HG03135 (cell line): ENCODE measurements at regions not wholly inside any gene's neighbourhood (a gene's known extent, or its start where the extent isn't known, plus 50 kb on each side); places are given as distances from the start of the nearest gene placed in this dataset.

Source experiments
- ATAC-seq: cut with Tn5 transposase; IDR thresholded peaks from one replicate; pipeline ENCODE4 v1.9.1; 2021; ENCODE audit warnings: mild to moderate bottlenecking, moderate library complexity; ENCODE audit not compliant: unreplicated experiment

DNA sequence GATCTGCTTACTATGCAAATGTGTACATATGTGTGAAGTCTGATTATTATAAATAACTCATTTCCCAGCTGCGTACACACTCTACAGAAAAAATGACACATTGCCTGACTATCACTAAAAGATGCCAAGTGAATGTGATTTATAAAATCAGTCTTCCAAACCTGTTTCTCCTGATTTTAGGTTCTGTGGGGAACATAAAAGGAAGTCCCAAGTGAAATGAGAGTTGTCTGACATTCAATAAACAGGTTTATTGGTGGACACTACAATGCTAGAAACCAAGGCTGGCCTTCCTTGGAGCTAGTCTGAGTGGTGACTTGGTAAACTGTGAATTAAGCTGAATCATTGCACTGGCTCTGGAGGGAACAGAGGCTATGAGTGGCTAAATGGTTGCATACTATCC is 287.9 kb upstream of the ESRRG start:
- ATAC-seq, result no peak

DNA sequence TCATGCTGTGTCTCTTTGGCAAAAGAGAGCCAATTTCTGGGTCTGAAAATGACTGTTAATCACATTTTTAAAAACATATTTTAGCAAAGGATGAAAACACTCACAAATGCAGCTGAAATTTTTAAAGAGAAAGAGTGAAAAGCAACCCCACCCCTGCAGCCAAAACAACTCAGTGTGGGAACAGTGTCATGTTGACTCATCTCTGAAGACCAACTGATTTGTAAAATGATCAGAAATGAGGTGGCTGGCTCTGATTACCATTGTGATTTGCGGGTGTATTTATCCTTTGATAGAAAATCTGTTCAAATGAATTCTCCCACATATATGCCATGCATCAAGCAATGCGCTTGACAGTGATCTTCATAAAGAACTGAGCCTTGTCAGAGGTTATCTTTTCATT is 287.0 kb upstream of the ESRRG start:
- ATAC-seq, result no peak

DNA sequence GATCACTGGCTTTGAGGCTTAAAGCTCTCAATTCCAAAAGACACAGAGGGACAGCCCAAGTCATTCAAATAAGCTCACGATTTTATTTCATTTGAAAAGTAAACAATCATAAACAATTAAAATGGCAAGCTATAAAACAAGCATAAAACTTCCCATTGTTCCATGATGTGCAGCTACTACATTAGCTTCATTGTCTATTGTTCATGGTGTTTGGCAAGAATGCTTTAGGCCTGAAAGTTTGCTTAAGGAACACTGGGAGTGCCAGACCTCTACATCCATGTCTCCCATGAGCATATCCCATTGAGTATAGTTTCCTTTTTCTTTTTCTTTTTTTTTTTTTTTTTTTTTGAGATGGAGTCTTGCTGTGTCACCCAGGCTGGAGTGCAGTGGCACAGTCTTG is 286.1 kb upstream of the ESRRG start:
- ATAC-seq, result no peak

DNA sequence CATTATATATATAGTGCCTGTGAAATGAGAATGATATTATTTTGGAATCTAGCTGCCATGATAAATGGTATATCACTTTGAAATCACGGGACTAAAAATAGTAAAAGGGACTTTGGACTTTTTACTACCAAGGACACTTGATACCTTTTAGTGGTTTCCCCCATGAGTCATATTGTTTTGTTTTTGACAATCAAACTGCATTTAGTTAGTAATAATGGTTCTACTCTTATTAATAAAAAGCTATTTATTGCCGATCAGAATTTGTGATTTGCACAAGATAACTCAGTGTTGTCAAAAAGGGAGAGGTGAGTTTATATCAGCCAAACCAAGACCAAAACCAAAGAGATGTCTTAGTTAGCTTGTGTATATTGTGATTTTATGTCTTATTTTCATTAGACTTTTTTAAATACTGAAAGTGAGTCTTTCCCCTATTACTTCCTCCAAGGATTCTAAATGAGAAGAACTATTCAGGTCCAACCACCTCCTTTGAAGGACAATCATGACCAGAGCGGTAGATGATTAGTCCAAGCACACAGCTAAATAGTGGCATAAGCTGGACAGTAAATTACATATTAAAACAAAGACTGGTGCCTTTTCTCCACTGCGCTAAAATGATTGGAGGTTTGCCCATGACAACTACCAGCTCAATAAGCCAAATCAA is 281.7 kb upstream of the ESRRG start:
- no peak for ATAC-seq

DNA sequence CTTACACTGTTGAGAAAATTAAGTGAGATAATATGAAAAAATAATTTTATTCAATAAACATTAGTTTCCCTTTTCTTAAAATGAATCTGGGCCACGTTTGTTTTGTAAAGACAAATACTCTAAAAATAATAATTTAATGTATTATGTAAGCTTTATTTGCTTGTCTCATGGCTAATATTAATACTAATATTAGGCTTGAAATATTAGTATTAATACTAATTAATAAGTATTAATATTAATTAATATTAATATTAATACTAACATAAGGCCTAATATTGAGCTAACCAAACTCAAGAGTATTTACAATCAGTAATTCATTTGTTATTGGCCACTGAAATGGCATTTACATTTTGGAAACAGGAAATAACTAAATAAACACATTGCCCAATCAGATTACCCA is 280.1 kb upstream of the ESRRG start:
- no peak for ATAC-seq

DNA sequence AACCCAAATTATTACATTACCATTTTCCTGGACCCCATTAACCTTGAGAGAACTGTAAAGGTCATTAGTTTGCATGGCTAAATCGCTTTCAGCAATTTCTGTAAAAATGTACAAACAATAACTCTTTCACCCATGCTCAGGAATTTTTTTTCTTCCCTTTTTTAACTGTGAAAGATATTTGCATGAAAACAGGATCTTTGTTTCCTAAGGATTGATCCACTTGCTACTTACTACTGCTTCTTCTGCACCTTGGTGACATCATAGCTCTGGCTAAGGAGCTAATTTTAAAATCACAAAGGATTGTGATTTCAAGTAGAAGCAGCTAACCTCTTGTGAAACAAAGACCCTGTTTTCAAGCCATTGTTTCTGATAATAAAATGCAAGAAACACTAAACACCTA is 274.6 kb upstream of the ESRRG start:
- no peak for ATAC-seq

DNA sequence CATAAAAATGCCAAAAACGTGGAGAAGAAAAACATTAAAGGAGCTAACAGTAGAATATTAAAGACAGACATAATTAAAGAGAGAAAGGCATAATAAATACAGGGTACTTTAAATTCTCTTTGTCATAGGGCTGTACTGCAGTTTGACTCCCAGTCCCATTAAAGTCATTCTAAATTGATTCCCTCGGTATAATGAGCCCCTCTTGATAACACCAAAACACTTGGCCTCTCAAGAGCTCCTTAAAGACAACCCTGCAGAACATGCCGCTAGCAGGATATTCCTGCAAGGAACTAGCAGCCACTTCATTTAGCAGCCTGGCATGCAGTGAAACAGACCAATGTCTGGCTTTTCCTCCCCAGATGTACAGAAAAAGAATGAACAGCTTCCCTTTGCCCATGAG is 273.8 kb upstream of the ESRRG start:
- ATAC-seq, result no peak

DNA sequence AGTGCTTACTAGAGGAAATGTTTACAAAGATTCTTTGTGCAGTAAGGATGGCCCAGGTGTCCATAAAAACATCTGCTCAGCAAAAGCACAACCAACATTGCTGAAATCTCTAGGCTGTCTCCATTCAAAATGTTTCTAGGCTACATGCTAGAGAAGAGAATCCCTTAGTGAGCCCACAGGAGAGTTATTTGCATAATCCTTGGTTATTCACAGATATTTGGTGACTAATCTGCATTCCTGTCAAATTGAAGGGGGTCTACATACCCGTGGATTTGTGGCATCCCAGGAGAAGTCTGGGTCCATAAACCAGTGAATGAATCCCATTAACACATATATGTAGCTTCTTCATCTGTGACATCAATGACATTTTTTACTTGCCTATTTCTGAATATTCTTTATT is 261.3 kb upstream of the ESRRG start:
- ATAC-seq, result no peak

DNA sequence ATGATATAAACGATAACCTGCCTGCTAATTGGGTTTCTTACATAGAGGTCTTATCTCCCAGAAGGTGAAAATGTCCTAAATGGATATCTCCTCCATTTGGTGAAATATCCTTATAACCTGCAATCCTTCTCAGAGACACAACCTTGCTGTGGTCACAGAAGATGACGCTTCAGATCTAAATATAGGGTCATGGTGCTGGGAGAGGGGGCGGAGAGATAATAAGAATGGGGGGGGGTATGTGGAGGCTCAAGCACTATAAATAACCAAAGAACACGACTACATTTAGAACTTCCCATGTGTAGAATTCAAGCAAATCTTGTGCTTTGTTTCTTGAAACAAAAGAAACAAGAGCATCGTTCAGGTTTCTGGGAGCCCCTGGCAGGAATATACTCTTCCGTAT is 260.6 kb upstream of the ESRRG start:
- no peak for ATAC-seq

DNA sequence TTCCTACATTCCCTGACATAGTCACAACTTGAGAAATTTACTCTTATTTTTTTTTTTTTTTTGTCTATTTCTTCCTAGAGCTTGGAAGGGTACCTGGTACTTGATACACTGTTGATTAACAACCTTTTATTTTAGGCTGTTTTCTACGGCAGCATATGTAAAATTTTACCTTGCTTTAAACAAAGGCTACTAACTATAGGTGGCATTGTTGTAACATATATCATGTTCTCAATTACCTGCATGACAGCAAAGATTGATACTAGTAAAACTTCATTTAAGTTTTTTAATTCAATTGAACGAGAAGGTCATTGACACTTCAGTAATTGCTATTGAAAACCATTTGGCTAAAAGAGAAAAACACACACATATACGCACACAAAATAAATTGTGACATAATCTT is 238.3 kb upstream of the ESRRG start:
- no peak for ATAC-seq

DNA sequence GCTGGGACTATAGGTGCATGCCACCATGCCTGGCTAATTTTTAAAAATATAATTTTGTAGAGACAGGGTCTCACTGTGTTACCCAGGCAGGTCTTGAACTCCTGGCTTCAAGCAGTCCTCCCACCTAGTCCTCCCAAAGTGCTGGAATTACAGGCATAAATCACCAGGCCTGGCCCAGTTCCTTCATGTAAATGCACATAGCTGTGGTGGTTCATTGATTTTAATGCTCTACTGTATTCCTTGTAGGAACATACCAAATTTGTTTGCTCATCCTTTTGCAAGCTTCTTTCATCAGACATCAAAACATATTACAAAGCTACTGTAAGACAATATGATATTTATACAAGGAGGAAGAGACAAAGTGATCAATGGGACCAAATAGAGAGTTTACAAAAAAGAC is 237.5 kb upstream of the ESRRG start:
- no peak for ATAC-seq

DNA sequence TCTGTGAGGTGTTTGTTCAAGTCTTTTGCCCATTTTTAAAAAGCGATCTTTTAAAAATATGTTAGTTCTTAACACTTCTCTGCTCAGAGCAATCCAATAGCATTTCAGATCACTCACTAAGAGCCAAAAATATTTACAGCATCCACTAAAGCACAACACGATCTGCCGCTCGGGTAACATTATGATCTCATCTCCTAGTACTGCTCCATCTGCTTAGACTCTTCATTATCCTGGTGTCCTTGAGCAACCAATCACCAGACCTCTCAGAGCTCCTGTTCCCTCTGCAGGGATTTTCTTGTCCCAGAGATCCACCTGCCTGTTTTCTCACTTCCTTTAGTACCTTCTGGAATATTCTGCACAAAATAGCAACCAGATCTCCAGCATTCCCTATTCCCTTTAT is 235.3 kb upstream of the ESRRG start:
- no peak for ATAC-seq

DNA sequence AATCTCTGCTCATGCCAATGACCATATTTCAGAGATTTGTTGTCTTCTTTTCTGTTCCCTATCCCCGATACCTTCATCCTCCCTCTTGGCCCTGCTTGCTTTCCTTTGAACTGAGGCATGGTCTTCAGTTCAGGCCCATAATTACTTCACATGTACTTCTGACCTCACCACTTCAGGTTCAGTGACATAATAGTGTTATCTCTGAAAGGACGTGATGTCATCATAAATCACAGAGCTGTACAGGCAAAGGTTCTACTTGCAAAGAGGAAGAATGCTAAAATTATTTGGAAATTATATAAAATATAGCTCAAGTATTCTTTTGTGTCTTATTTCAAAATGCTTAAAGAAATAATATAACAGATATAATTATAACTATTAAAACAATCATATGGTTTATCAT is 230.3 kb upstream of the ESRRG start:
- no peak for ATAC-seq

DNA sequence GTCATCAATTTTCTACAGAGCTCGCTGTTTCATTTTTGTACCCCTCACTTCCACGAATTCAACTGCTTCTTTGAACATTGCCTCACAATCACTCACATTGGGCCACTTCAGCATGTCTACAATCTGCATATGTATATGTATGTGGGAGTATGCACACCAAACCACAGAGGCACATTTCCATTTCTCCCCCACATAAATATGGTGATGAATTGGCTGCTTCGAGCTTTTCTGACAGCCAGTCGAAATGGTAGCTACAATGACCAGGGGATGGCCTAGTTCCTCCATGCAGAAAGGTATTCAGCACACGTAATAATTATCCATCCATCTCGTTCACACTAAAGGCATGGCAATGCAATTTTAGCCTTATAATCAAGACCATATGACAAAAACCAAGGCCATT is 229.6 kb upstream of the ESRRG start:
- no peak for ATAC-seq

DNA sequence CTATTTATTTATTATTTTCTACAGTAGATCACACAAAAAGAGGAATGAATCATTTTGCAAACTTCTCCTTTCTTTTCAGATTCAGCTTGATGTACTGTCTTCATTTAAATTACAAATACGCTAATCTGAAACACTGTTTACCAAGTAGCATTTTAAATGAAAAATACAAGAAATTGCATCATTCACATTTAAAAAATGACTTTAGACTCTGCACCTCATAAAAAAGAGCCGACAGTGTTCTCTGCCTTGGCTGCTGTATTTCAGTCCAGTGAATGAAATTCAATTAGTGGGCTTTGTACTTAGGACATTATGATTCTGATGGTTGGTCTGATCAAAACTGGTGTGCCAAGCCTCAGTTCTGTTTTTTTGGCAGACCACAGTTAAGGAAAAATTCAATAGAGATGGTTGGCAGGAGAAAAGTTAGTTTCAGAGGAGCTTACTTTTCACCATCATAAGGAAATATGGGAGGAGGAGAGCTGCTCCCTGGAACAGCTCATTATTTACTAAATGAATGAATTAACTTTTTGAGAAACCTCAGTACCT is 222.4 kb upstream of the ESRRG start:
- ATAC-seq, result no peak

DNA sequence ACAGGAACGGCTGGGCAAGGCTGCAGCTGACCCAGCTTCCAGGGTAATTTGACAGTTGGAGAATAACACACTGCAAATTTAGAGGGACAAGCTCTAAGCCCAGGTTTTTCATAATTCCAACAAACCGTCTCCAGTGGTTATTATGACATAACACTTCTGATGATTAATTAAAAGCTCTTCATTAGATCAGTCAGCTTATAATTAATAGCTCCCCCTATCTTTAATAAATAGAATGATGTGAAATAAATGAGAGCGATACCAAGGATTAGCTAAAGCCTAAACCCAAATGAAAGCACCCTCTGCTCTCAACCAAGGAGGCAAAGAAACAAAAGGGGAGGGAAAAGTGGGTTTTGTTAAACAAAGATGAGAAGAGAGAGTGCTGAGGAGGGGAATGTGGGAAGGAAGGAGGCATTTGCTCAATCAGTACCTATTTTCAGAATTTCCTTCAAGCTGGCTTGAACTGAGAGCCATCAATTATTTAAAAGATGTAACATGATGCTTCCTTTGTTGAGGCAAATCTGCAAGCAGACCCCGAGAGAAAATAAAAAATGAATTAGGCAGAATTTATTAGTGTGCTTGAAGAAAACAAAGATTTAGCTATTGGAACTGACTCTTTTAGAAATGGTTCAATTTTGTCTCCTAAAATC is 221.8 kb upstream of the ESRRG start:
- no peak for ATAC-seq

DNA sequence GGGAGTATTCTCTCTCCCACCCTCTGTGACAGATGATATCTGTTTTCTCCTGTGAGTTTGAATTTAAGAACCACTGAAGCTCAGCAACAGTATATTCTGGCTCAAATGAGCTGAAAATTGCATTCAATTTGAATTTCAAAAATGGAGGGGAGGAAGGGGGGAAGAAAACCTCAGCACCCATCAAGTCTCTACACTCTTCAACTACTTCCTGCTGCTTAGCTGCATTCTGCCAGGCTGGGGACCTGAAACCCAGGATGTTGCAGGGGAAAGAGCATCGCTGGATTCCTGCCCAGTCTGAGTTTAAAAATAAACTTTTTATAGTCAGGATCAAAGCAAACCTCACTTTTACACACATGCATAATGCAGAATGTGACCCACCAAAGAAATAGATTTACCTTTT is 214.3 kb upstream of the ESRRG start:
- ATAC-seq, result no peak

DNA sequence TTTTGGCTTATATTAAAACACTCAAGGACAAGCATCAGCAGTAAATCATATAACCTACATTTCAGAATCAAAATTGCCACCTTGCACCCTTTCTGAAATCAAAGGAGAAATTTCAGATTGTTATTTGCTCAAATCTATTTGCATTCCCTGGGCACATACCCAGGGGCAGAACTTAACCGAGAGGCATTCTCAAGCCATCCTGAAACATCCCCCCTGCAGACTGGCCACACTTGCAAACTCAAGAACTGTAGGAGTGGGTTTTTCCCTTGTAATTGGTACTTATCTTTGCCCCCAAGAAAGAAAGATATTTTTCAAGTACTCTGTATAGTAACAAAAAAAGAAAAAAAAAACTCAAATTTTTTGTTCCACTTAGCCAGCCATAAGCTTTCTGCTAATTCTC is 213.6 kb upstream of the ESRRG start:
- ATAC-seq, result no peak

DNA sequence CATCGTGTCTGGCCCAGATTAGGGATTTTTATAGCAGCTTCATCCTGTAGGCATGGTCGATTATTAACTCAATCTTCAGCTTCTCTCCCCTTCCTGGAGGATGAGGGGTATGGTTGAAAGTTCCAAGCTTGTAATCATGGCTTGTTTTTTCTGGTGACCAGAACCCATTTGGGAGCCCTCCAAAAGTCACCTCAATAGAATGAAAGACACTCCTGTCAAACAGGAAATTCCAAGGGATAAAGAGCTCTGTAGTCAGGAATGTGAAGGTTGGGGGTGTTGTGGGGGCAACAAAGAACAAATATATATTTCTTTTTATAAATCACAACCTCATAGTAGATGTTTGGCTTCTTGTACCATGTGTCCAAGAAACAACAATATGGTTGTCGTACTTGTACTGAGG is 212.7 kb upstream of the ESRRG start:
- ATAC-seq, result no peak

DNA sequence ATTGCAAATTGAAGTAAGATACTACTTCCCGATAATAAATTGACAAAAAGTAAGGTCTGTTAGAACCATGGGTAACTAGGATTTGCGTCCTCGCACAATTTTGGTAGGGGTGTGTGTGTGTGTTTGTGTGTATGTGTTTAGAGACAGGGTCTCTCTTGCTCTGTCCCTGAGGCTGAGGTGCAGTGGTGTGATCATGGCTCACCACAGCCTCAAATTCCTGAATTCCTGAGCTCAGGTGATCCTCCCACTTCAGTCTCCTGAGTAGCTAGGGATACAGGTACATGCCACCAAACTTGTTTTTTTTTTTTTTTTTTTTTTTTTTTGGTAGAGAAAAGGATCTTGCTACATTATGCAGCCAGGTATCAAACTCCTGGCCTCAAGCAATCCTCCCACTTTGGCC is 209.2 kb upstream of the ESRRG start:
- no peak for ATAC-seq

DNA sequence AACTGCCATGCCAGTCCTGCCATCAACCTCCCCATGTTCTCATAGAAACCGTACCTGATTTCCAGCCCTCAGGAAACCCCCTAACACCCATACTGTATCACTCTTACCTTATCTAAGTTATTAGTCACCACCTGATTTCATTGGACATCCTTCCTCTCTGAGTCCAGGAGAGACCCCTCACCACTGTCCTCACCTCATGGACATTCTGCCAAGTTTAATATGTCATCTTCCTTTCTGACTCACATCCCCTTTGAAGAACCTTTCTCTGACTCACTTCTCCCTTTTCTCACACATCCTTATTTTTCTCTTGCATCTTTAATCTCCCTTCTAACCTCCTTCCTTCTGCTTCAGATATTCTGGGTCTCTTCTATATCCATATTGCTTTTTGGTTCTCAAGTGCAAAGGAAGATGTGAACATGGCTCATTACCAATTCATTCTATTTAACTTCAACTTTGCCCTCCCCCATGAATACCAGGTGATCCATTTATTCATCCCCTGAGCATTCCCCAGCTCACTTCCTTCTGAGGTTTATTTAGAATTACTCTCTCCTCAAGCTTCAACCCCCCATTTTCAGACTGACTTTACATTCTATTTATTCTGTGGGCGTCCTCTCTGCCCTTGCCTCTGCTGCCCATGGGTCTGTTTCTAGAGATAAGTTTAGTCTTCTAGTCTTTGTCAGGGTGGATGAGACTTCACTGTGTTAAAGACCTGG is 206.8 kb upstream of the ESRRG start:
- no peak for ATAC-seq

DNA sequence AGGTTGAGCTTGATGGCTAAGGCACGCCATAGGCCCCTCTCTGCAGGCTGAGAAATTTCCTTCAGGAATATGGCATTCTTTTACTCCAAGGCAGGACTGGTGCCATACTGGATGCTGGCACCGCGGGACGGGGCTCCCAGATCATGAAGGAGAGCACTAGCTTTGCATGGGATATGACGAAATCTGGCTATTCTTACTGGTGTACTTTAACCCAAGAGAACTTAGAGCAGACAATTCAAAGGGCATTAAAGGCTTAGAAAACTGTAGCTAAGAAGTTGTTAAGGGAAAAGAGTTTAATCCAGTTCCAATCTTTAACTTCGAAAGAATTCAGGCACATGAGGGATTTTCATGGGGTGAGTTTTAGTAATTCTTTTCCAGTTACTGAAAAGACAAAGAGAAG is 204.4 kb upstream of the ESRRG start:
- ATAC-seq, result no peak
